ENCODE measurements at regions not wholly inside any gene's neighbourhood (a gene's known extent, or its start where the extent isn't known, plus 50 kb on each side); places are given as distances from the start of the nearest gene placed in this dataset.

DNA sequence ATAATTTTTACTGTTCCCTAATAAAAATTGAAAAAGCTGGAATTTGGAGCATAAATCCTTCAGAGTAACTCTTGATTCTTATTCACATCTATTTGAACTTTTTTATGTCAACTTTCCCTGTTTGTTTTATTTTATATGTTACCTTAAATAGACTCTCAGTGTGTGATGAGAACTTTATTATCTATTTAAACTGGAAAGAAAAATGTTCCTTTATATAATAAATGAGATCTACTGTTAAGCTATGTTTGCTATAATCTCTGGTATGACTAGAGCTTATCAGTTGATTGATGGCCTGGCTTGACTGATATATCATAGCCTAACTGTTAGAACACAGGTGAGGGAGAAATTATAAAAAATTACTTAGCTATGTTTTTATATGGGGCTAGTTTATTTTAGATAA, 330.6 kb upstream of the EPHA6 start:
- no peaks in the 10 kb centered on the region for H3K27me3 ChIP-seq
- no peak overlapping the region for H3K4me3 ChIP-seq
- DNase-seq (no peak), ATAC-seq (no peak)
- intact Hi-C loops (cut with DNase I; ENCODE audit: low total_unique reads): no loop called here
- H3K36me3 ChIP-seq: no peaks in the 10 kb centered on the region
- H3K9me3 ChIP-seq: no peaks in the 10 kb centered on the region
- H3K4me1 ChIP-seq: no peaks in the 10 kb centered on the region
- in situ Hi-C loops (cut with MboI; ENCODE audit: low sequenced_read_pairs in 4 of 4): no loop called here
- no peak for TF ChIP-seq POLR2A (IDR thresholded peaks at IDR 0.05)
- TF ChIP-seq, protein P1, sequence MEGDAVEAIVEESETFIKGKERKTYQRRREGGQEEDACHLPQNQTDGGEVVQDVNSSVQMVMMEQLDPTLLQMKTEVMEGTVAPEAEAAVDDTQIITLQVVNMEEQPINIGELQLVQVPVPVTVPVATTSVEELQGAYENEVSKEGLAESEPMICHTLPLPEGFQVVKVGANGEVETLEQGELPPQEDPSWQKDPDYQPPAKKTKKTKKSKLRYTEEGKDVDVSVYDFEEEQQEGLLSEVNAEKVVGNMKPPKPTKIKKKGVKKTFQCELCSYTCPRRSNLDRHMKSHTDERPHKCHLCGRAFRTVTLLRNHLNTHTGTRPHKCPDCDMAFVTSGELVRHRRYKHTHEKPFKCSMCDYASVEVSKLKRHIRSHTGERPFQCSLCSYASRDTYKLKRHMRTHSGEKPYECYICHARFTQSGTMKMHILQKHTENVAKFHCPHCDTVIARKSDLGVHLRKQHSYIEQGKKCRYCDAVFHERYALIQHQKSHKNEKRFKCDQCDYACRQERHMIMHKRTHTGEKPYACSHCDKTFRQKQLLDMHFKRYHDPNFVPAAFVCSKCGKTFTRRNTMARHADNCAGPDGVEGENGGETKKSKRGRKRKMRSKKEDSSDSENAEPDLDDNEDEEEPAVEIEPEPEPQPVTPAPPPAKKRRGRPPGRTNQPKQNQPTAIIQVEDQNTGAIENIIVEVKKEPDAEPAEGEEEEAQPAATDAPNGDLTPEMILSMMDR (IDR thresholded peaks at IDR 0.05 in 4 of 5, conservative IDR thresholded peaks at IDR 0.05 in 1 of 5): no peak
- no peak overlapping the region for H3K27ac ChIP-seq

DNA sequence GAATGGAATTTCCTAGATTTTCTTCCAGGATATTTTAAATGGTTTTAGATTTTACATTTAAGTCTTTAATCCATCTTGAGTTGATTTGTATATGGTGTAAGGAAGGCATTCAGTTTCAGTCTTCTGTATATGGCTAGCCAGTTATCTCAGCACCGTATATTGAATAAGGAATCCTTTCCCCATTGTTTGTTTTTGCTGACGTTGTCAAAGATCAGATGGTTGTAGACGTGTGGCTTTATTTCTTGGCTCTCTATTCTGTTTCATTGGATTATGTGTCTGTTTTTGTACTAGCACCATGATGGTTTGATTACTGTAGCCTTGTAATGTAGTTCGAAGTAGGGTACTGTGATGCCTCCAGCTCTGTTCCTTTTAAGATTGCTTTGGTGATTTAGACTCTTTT, 325.7 kb upstream of the EPHA6 start:
- H3K4me3 ChIP-seq: no peak overlapping the region
- no peaks in the 10 kb centered on the region for H3K36me3 ChIP-seq
- no peak overlapping the region for H3K27ac ChIP-seq
- no peaks in the 10 kb centered on the region for H3K9me3 ChIP-seq
- no peaks in the 10 kb centered on the region for H3K4me1 ChIP-seq
- no peak for TF ChIP-seq POLR2A (IDR thresholded peaks at IDR 0.05)
- TF ChIP-seq, protein P1 (IDR thresholded peaks at IDR 0.05 in 4 of 5, conservative IDR thresholded peaks at IDR 0.05 in 1 of 5): no peak
- H3K27me3 ChIP-seq: no peaks in the 10 kb centered on the region
- ATAC-seq (no peak), DNase-seq (no peak)
- intact Hi-C loops (cut with DNase I; ENCODE audit: low total_unique reads) (no loop called here), in situ Hi-C loops (cut with MboI; ENCODE audit: low sequenced_read_pairs in 4 of 4) (no loop called here)

GRCh38 chr3:96491023-96491422, 323.4 kb upstream of the EPHA6 start:
- ATAC-seq: no peak
- intact Hi-C loops (cut with DNase I; ENCODE audit: low total_unique reads): no loop called here

GRCh38 chr3:96491868-96492267, 322.5 kb upstream of the EPHA6 start:
- Histone ChIP-seq H3K9me3 (no peaks in the 10 kb centered on the region), H3K36me3 (no peaks in the 10 kb centered on the region), H3K27me3 (no peaks in the 10 kb centered on the region), H3K27ac (no peak overlapping the region), H3K4me1 (no peaks in the 10 kb centered on the region), H3K4me3 (no peak overlapping the region)
- ATAC-seq (no peak), DNase-seq (no peak)
- no peak for TF ChIP-seq POLR2A (IDR thresholded peaks at IDR 0.05)
- TF ChIP-seq, protein P1 (IDR thresholded peaks at IDR 0.05 in 4 of 5, conservative IDR thresholded peaks at IDR 0.05 in 1 of 5): no peak
- in situ Hi-C loops (cut with MboI; ENCODE audit: low sequenced_read_pairs in 4 of 4): no loop called here
- intact Hi-C loops (cut with DNase I; ENCODE audit: low total_unique reads): no loop called here

More at GRCh38 chr3:96491023-96491422, 323.4 kb upstream of the EPHA6 start:
- Histone ChIP-seq H3K36me3 (no peaks in the 10 kb centered on the region), H3K4me1 (no peaks in the 10 kb centered on the region), H3K27ac (no peak overlapping the region), H3K9me3 (no peaks in the 10 kb centered on the region), H3K4me3 (no peak overlapping the region), H3K27me3 (no peaks in the 10 kb centered on the region)
- TF ChIP-seq, protein P1 (IDR thresholded peaks at IDR 0.05 in 4 of 5, conservative IDR thresholded peaks at IDR 0.05 in 1 of 5): no peak
- no peak for TF ChIP-seq POLR2A (IDR thresholded peaks at IDR 0.05)
- in situ Hi-C loops (cut with MboI; ENCODE audit: low sequenced_read_pairs in 4 of 4): no loop called here
- no peak for DNase-seq

- ATAC-seq (no peak), DNase-seq (no peak)
- TF ChIP-seq, protein P1 (IDR thresholded peaks at IDR 0.05 in 4 of 5, conservative IDR thresholded peaks at IDR 0.05 in 1 of 5): no peak
- no peak for TF ChIP-seq POLR2A (IDR thresholded peaks at IDR 0.05)
- Histone ChIP-seq H3K9me3 (no peaks in the 10 kb centered on the region), H3K27me3 (no peaks in the 10 kb centered on the region), H3K4me3 (no peak overlapping the region), H3K27ac (no peak overlapping the region), H3K36me3 (no peaks in the 10 kb centered on the region), H3K4me1 (no peaks in the 10 kb centered on the region)
- in situ Hi-C loops (cut with MboI; ENCODE audit: low sequenced_read_pairs in 4 of 4): no loop called here
- intact Hi-C loops (cut with DNase I; ENCODE audit: low total_unique reads): no loop called here
Observed at GRCh38 chr3:96510334-96510733, 304.1 kb upstream of the EPHA6 start.

All from gastrocnemius medialis (tissue), 4 donors.